ENCODE measurements at regions not wholly inside any gene's neighbourhood (a gene's known extent, or its start where the extent isn't known, plus 50 kb on each side); places are given as distances from the start of the nearest gene placed in this dataset.
"Not testable (repeated sequence)": the region's sequence is repeated elsewhere in the genome, so short reads cannot be mapped to it uniquely, and the experiment has no call there.

DNA sequence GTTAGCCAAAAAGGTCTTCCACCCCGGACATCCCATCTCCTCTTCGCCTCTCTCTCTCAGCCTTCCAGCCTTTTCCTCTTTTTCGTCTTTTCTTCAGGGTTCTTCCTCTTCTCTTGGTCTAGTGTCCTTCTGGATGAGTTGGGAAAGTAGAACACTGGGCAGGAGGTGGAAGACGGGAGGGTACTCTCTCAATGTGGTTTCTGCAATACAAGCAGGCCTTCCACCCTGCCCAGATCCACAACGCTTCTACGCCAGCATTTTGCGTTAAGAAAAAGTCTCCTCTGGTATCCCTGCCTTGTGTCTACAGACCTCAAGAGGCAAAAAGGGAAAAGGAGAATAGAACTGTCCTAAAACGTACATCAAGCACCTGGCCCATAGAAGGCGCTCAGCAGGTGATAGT is 587.8 kb downstream of the BNC2 start:
- DNase-seq, result no peak

GRCh38 chr9:16286160-16286559 is 584.3 kb downstream of the BNC2 start:
- no peak for DNase-seq

- DNase-seq, result no peak
Measured at GRCh38 chr9:16289639-16290038, 580.8 kb downstream of the BNC2 start.

GRCh38 chr9:16290169-16290568 is 580.3 kb downstream of the BNC2 start:
- no peak for DNase-seq

- no peak for DNase-seq
Measured at GRCh38 chr9:16291921-16292320, 578.5 kb downstream of the BNC2 start.

- no peak for DNase-seq
Measured at GRCh38 chr9:16293610-16294009, 576.9 kb downstream of the BNC2 start.

- DNase-seq, result no peak
Measured at GRCh38 chr9:16294133-16294770, 576.2 kb downstream of the BNC2 start.

DNA sequence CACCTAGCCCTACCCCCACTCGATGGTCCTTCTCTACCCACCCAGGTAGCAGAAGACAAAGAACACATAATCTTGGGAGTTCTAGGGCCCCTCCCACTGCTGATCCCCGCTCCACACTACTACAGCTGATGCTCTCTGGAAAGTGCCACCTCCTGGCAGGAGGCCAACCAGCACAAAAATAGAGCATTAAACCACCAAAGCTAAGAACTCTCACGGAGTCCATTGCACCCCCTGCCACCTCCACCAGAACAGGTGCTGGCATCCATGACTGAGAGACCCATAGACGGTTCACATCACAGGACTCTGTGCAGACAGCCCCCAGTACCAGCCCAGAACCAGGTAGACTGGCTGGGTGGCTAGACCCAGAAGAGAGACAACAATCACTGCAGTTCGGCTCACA is 575.5 kb downstream of the BNC2 start:
- not testable (repeated sequence) for DNase-seq

- not testable (repeated sequence) for DNase-seq
Measured at GRCh38 chr9:16299368-16299767, 571.1 kb downstream of the BNC2 start.

- DNase-seq, result no peak
Measured at GRCh38 chr9:16303506-16303905, 567.0 kb downstream of the BNC2 start.

GRCh38 chr9:16304301-16304700 is 566.2 kb downstream of the BNC2 start:
- DNase-seq, result no peak

DNA sequence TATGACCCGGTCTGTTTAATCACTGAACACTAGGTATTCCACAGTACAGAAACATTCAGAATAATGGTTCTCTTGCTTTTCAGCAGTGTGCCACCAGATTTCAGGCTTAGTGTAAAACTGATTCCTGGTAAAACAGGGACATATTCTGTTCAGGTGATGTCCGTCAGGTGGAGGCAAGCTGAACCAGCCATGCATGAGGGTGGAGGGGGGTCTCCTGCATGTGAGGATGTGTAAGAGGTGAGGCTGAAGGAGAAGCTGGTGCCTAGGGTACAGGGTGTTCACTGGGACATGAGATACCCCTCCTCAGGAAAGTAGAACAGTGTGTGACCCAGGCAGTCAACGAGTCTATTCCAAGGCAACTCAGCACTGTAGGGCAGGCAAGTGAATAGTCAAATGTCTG is 563.9 kb downstream of the BNC2 start:
- DNase-seq, result no peak

DNA sequence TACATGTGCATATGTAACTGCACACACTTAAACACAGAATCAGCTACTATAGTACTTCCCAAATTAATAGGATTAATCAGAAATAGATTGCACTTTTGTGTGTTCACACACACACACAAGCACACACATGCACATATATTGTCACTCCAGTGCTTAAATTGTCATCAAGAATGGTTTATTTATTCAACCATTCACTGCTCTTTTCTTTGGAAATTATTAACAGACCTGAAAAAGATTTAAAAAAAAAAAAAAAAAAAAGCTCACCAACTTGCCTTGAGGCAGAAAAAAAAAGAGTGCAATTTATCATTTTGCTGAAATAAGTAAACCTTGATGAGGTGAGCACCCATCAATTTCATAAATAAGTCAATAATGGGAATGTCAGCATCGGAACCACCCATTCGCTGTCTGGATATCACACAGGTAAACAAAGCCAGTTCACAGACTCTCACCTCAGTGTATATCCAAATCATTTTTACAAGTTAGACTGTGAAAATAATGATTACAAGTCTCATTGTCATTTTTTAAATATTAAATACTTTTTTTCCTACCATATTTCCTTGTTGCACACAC is 562.8 kb downstream of the BNC2 start:
- no peak for DNase-seq

DNA sequence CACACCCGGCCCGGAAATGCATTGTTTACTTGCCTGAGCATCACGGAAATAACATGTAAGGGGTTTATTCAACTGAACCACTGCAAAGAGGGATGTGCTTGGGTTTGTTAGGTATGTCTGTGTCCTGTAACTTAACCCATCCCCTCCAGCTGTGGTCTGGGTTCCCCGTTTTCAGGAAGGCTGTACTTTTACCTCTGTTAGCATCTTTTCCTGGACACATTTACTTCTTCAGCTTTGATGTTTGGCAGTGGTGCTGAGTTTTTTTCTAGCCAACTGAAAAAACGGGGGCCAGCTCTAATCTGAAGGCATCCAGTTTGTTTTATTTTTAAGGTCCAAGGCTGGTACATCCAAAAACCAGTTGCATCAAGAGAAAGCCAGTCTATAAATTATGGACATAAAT is 561.8 kb downstream of the BNC2 start:
- DNase-seq, result no peak

- no peak for DNase-seq
Measured at GRCh38 chr9:16309082-16309468, 561.4 kb downstream of the BNC2 start.

GRCh38 chr9:16309469-16310271 is 560.8 kb downstream of the BNC2 start:
- no peak for DNase-seq

GRCh38 chr9:16310278-16311110 is 560.0 kb downstream of the BNC2 start:
- DNase-seq, result no peak

DNA sequence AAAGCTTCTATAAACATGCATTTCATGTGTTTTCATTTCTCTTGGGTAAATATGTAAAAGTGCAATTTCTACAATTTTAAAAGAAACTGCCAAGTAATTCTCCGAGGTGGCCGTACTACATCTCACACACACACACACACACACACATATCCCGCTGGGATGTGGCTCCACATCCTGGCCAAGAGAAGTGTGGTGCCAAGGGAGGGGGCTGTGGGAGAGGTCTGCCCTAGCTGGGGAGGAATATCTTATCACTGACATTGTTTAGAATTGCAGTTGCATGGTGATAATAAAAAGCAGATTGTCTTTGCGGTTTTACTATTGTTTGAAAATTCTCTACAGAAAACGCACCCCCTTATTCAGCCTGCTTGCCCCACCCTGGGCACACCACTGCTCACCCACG is 558.4 kb downstream of the BNC2 start:
- no peak for DNase-seq

- no peak for DNase-seq
Measured at GRCh38 chr9:16312962-16313546, 557.4 kb downstream of the BNC2 start.

- DNase-seq, result no peak
Measured at GRCh38 chr9:16314476-16314875, 556.0 kb downstream of the BNC2 start.

- no peak for DNase-seq
Measured at GRCh38 chr9:16315720-16316119, 554.8 kb downstream of the BNC2 start.

DNA sequence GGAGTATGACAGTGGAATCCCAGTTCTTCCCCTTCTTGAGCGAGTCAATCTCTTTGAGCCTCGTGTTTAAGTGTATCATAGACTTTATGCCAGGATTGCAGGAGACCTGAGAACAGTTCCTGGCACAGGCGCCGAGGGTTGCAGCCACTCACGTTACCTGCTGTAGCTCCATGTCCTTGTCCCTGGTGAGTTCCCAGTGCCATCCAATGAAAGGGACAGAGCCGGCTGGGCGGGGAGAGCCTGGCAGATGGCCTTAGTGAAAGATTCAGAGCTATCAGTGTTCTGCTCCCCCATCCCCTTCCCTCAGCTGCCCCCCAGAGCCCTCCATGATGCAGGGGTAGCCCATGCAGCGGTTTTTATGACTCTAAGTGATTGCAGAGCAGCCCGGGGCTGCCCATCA is 554.0 kb downstream of the BNC2 start:
- no peak for DNase-seq
